Natural killer cell (primary cell): ENCODE measurements at regions not wholly inside any gene's neighbourhood (a gene's known extent, or its start where the extent isn't known, plus 50 kb on each side); places are given as distances from the start of the nearest gene placed in this dataset.

Experiments used
- ATAC-seq, 3 donors: fragments of 150-1000 bp in 2 of 3; fragments of 200-7000 bp in 1 of 3; cut with Tn5 transposase; 1 replicate in 1 of 3; 2 replicates in 2 of 3; pipeline ENCODE4 v1.10.0; 2021; ENCODE audit warnings: mild to moderate bottlenecking in 2 of 3, moderate library complexity in 2 of 3
- DNase-seq, 2 donors: peaks; one replicate each; pipeline versions ENCODE4 v3.0.0 to v3.0.0-alpha.2; 2013 to 2021; ENCODE audit warnings: mixed read lengths in 1 of 2
- H3K27ac ChIP-seq: one replicate; pipeline ENCODE4 v1.5.1; 2013; ENCODE audit warnings: mild to moderate bottlenecking, low read length
- H3K27me3 ChIP-seq: one replicate; pipeline ENCODE4 v1.6.1; 2013; ENCODE audit warnings: low read length; ENCODE audit not compliant: control insufficient read depth, insufficient read depth
- H3K36me3 ChIP-seq: one replicate; pipeline ENCODE4 v1.6.1; 2013; ENCODE audit warnings: low read length; ENCODE audit not compliant: control insufficient read depth, insufficient read depth
- H3K4me1 ChIP-seq: one replicate; pipeline ENCODE4 v1.6.1; 2013; ENCODE audit warnings: low read length; ENCODE audit not compliant: control insufficient read depth, insufficient read depth
- H3K4me3 ChIP-seq: one replicate; pipeline ENCODE4 v1.5.1; 2013; ENCODE audit warnings: low read length
- H3K9me3 ChIP-seq: one replicate; pipeline ENCODE4 v1.6.1; 2013; ENCODE audit warnings: low read length; ENCODE audit not compliant: control insufficient read depth, insufficient read depth
- H3K27ac Mint-ChIP-seq, 2 donors: one replicate each; pipeline ENCODE4 v1.8.0; 2022; ENCODE audit warnings: mild to moderate bottlenecking in 2 of 2, mixed read lengths in 2 of 2, moderate library complexity in 1 of 2
- H3K27me3 Mint-ChIP-seq, 2 donors: one replicate each; pipeline ENCODE4 v1.8.0; 2022; ENCODE audit warnings: low read depth in 2 of 2, mixed read lengths in 2 of 2
- H3K36me3 Mint-ChIP-seq: one replicate; pipeline ENCODE4 v1.8.0; 2022; ENCODE audit warnings: mixed read lengths
- H3K4me1 Mint-ChIP-seq, 2 donors: one replicate each; pipeline ENCODE4 v1.8.0; 2022; ENCODE audit warnings: mixed read lengths in 2 of 2
- H3K4me3 Mint-ChIP-seq: one replicate; pipeline ENCODE4 v1.8.0; 2022; ENCODE audit warnings: mild to moderate bottlenecking, moderate library complexity, mixed read lengths
- H3K9me3 Mint-ChIP-seq, 2 donors: one replicate each; pipeline ENCODE4 v1.8.0; 2022; ENCODE audit warnings: mixed read lengths in 2 of 2
- CTCF ChIP-seq: fragments of 200-600 bp; IDR thresholded peaks from one replicate; pipeline ENCODE4 v1.8.0; 2022; ENCODE audit warnings: antibody characterized with exemption
- WGBS: methylation state at CpG from one replicate; pipeline ENCODE4 v1.1.7; 2013; ENCODE audit warnings: missing lambda C conversion rate; ENCODE audit not compliant: insufficient coverage; 5-methylcytosine and 5-hydroxymethylcytosine counted together
- intact Hi-C: fragments of 100-400 bp; cut with micrococcal nuclease; formaldehyde crosslinking; loops from one replicate; pipeline ENCODE4 v1.14.2; 2022

GRCh38 chr12:111157486-111157885 is 211.4 kb downstream of the PHETA1 start:
- no peaks in the 10 kb centered on the region for H3K36me3 ChIP-seq
- WGBS, result 100% methylated on average over 2 of the region's 2 CpGs
- H3K9me3 ChIP-seq, result no peaks in the 10 kb centered on the region
- H3K4me3 Mint-ChIP-seq, result no peak overlapping the region
- intact Hi-C loops, result no loop called here
- H3K4me1 Mint-ChIP-seq, result no peaks in the 10 kb centered on the region
- H3K36me3 Mint-ChIP-seq, result no peaks in the 10 kb centered on the region
- no peaks in the 10 kb centered on the region for H3K27me3 ChIP-seq
- no peak overlapping the region for H3K27ac ChIP-seq
- no peak overlapping the region for H3K27ac Mint-ChIP-seq
- no peak overlapping the region for H3K4me3 ChIP-seq
- no peak for TF ChIP-seq CTCF
- no peaks in the 10 kb centered on the region for H3K9me3 Mint-ChIP-seq
- DNase-seq (no peak), ATAC-seq (no peak)
- H3K27me3 Mint-ChIP-seq, result peaks cover 4 to 8% of the 10 kb centered on the region in 2 donors
- no peaks in the 10 kb centered on the region for H3K4me1 ChIP-seq

- Mint-ChIP-seq H3K9me3 (no peaks in the 10 kb centered on the region), H3K27ac (no peak overlapping the region), H3K4me1 (no peaks in the 10 kb centered on the region), H3K27me3 (peaks cover 5 to 8% of the 10 kb centered on the region in 2 donors), H3K4me3 (no peak overlapping the region), H3K36me3 (no peaks in the 10 kb centered on the region)
- no peaks in the 10 kb centered on the region for H3K27me3 ChIP-seq
- H3K27ac ChIP-seq, result no peak overlapping the region
- H3K4me1 ChIP-seq, result no peaks in the 10 kb centered on the region
- TF ChIP-seq CTCF, result no peak
- no peaks in the 10 kb centered on the region for H3K9me3 ChIP-seq
- no peak overlapping the region for H3K4me3 ChIP-seq
- DNase-seq, result no peak
- no peak for ATAC-seq
- H3K36me3 ChIP-seq, result no peaks in the 10 kb centered on the region
- WGBS, result 94% methylated on average over 3 of the region's 3 CpGs
- intact Hi-C loops, result no loop called here
Observed at GRCh38 chr12:111156304-111156703, 212.6 kb downstream of the PHETA1 start.

GRCh38 chr12:111155521-111155920 is 213.4 kb downstream of the PHETA1 start:
- H3K4me1 Mint-ChIP-seq, result no peaks in the 10 kb centered on the region
- no peak overlapping the region for H3K4me3 Mint-ChIP-seq
- Histone ChIP-seq H3K27ac (no peak overlapping the region), H3K4me1 (no peaks in the 10 kb centered on the region), H3K36me3 (no peaks in the 10 kb centered on the region), H3K4me3 (no peak overlapping the region), H3K27me3 (no peaks in the 10 kb centered on the region), H3K9me3 (no peaks in the 10 kb centered on the region)
- 85% methylated on average over 6 of the region's 8 CpGs for WGBS
- H3K36me3 Mint-ChIP-seq, result no peaks in the 10 kb centered on the region
- no peak for TF ChIP-seq CTCF
- no peak for DNase-seq
- H3K27ac Mint-ChIP-seq, result no peak overlapping the region
- intact Hi-C loops, result no loop called here
- no peak for ATAC-seq
- H3K27me3 Mint-ChIP-seq, result peaks cover 6 to 9% of the 10 kb centered on the region in 2 donors
- H3K9me3 Mint-ChIP-seq, result no peaks in the 10 kb centered on the region

GRCh38 chr12:111155020-111155419 is 213.9 kb downstream of the PHETA1 start:
- no peaks in the 10 kb centered on the region for H3K36me3 ChIP-seq
- peaks cover 9% of the 10 kb centered on the region in 2 donors for H3K27me3 Mint-ChIP-seq
- 84% methylated on average over 3 of the region's 3 CpGs for WGBS
- no peaks in the 10 kb centered on the region for H3K36me3 Mint-ChIP-seq
- H3K4me3 ChIP-seq, result no peak overlapping the region
- ATAC-seq (no peak), DNase-seq (no peak)
- H3K4me1 ChIP-seq, result no peaks in the 10 kb centered on the region
- H3K4me1 Mint-ChIP-seq, result no peaks in the 10 kb centered on the region
- no peaks in the 10 kb centered on the region for H3K27me3 ChIP-seq
- no peak overlapping the region for H3K27ac Mint-ChIP-seq
- intact Hi-C loops, result no loop called here
- no peak overlapping the region for H3K27ac ChIP-seq
- no peaks in the 10 kb centered on the region for H3K9me3 Mint-ChIP-seq
- no peak for TF ChIP-seq CTCF
- H3K9me3 ChIP-seq, result no peaks in the 10 kb centered on the region
- no peak overlapping the region for H3K4me3 Mint-ChIP-seq
